SK-N-MC (cell line): ENCODE measurements at regions not wholly inside any gene's neighbourhood (a gene's known extent, or its start where the extent isn't known, plus 50 kb on each side); places are given as distances from the start of the nearest gene placed in this dataset.

Experiments
- FOXP2 ChIP-seq: optimal IDR thresholded peaks from 2 replicates; pipeline ENCODE3; 2011; ENCODE audit warnings: mild to moderate bottlenecking, moderate library complexity; ENCODE audit not compliant: insufficient read depth; ENCODE audit errors: extremely low read length, control extremely low read depth
- POLR2AphosphoS5 ChIP-seq: IDR thresholded peaks from 2 replicates; pipeline ENCODE4 v1.6.1; 2012; ENCODE audit warnings: mild to moderate bottlenecking, low read depth, low read length, borderline replicate concordance

DNA sequence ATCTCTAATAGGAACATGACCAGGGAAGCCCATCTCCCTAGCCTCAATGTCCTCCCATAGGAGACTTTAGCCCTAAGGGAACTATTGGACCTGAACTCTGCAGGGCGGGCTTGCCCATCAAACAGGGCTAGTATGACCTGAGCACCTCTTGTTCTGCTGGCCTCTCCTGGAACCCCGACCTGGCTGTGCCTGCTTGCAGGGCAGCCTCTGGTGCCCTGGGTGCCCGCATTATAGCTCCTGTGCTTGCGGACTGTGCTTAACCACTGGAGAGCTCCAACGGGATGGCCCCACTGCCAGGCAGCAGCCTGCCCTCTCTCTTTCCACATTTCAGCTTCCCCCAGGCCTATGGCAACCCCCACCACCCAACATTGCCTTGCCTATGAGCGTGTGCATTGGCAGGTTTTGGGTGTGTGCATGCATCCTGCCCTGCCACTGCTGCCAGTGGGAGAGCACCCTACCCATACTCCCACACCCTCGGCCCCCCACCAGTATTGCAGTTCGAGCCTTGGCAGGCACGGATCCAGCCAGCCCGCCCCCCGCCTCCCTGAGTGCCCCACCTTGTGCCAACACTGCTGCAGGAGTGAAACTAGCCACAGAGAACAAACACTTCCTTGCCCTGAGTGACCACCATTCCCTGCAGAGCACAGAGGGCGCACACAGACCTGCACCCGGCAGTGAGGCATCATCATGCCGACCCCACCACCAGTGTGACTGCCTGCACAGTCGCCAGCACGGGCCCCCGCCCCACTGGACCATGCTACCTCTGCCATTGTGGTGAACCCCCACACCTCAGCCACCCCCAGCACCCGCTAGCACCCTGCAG is 1123.8 kb upstream of the CDH6 start:
- TF ChIP-seq FOXP2 (no peak), POLR2AphosphoS5 (no peak)
